Breast epithelium (tissue), 3 donors: ENCODE measurements at regions not wholly inside any gene's neighbourhood (a gene's known extent, or its start where the extent isn't known, plus 50 kb on each side); places are given as distances from the start of the nearest gene placed in this dataset.

Experiments used
- CTCF ChIP-seq, 3 donors: fragments of 450-650 bp; IDR thresholded peaks; one replicate each; pipeline ENCODE4 v1.5.1; 2016 to 2017; ENCODE audit warnings: antibody characterized with exemption in 3 of 3, mild to moderate bottlenecking in 3 of 3, moderate library complexity in 3 of 3
- POLR2A ChIP-seq: fragments of 450-650 bp; IDR thresholded peaks from one replicate; pipeline ENCODE4 v1.6.1; 2016; ENCODE audit warnings: antibody characterized with exemption, mild to moderate bottlenecking, moderate library complexity
- POLR2AphosphoS5 ChIP-seq, 3 donors: sonication (generic); formaldehyde crosslinking; IDR thresholded peaks; one replicate each; pipeline ENCODE4 v1.6.1; 2017; ENCODE audit warnings: antibody characterized with exemption in 3 of 3

GRCh38 chr4:81896936-81897335 lies 425.2 kb upstream of the RASGEF1B start:
- TF ChIP-seq CTCF (IDR thresholded peaks at IDR 0.05) (no peak), POLR2A (no peak), POLR2AphosphoS5 (IDR thresholded peaks at IDR 0.05) (no peak)
